GM23338 (cell line): ENCODE measurements at regions not wholly inside any gene's neighbourhood (a gene's known extent, or its start where the extent isn't known, plus 50 kb on each side); places are given as distances from the start of the nearest gene placed in this dataset.

ENCODE experiments used
- ATAC-seq: fragments of 200-7000 bp; cut with Tn5 transposase; 3 replicates; pipeline ENCODE4 v1.9.1; 2020
- DNase-seq: peaks from one replicate; pipeline ENCODE4 v3.0.0-alpha.2; 2015; ENCODE audit warnings: low spot score
- H2AFZ ChIP-seq: fragments of 200-600 bp; sonication (generic); 2 replicates; pipeline ENCODE4 v1.8.0; 2016; ENCODE audit warnings: antibody characterized with exemption, mild to moderate bottlenecking, moderate library complexity
- H3F3A ChIP-seq: fragments of 200-600 bp; sonication (generic); replicated peaks from 2 replicates; pipeline ENCODE4 v1.8.0; 2017; ENCODE audit warnings: antibody characterized with exemption, mixed run types, low read depth
- H3K27ac ChIP-seq: fragments of 200-600 bp; sonication (generic); 2 replicates; pipeline ENCODE4 v1.6.1; 2016; ENCODE audit warnings: low read depth
- H3K27me3 ChIP-seq: fragments of 200-600 bp; sonication (generic); 2 replicates; pipeline ENCODE4 v1.8.0; 2016; ENCODE audit warnings: mild to moderate bottlenecking, mixed run types, moderate library complexity; ENCODE audit not compliant: insufficient read depth
- H3K36me3 ChIP-seq: fragments of 200-600 bp; sonication (generic); 2 replicates; pipeline ENCODE4 v1.8.0; 2016; ENCODE audit warnings: mild to moderate bottlenecking; ENCODE audit not compliant: insufficient read depth
- H3K4me1 ChIP-seq: fragments of 200-600 bp; sonication (generic); 2 replicates; pipeline ENCODE4 v1.8.0; 2016; ENCODE audit warnings: mild to moderate bottlenecking, moderate library complexity; ENCODE audit not compliant: insufficient read depth
- H3K4me2 ChIP-seq: fragments of 200-600 bp; sonication (generic); 2 replicates; pipeline ENCODE4 v1.7.1; 2017; ENCODE audit warnings: mixed run types
- H3K4me3 ChIP-seq: fragments of 200-600 bp; sonication (generic); 2 replicates; pipeline ENCODE4 v1.6.1; 2016; ENCODE audit warnings: mixed run types
- H3K79me2 ChIP-seq: fragments of 200-600 bp; sonication (generic); replicated peaks from 2 replicates; pipeline ENCODE4 v1.8.0; 2017; ENCODE audit warnings: mild to moderate bottlenecking; ENCODE audit not compliant: insufficient read depth
- H3K9me2 ChIP-seq: fragments of 200-600 bp; sonication (generic); 2 replicates; pipeline ENCODE4 v1.8.0; 2017; ENCODE audit not compliant: insufficient read depth
- H4K20me1 ChIP-seq: fragments of 200-600 bp; sonication (generic); replicated peaks from 2 replicates; pipeline ENCODE4 v1.8.0; 2017; ENCODE audit warnings: mild to moderate bottlenecking; ENCODE audit not compliant: insufficient read depth
- H3K27ac Mint-ChIP-seq: 2 replicates; pipeline ENCODE4 v1.8.0; 2020; ENCODE audit warnings: inconsistent platforms, mild to moderate bottlenecking, moderate library complexity, mixed read lengths
- H3K27me3 Mint-ChIP-seq: 3 replicates; pipeline ENCODE4 v1.8.0; 2022; ENCODE audit warnings: low read depth, mild to moderate bottlenecking, moderate library complexity, mixed read lengths, inconsistent platforms; ENCODE audit not compliant: insufficient read depth, poor library complexity
- H3K36me3 Mint-ChIP-seq: 3 replicates; pipeline ENCODE4 v1.8.0; 2021; ENCODE audit warnings: low read depth, mild to moderate bottlenecking, inconsistent platforms, moderate library complexity, mixed read lengths
- H3K4me1 Mint-ChIP-seq: 3 replicates; pipeline ENCODE4 v1.8.0; 2020; ENCODE audit warnings: mild to moderate bottlenecking, inconsistent platforms, mixed read lengths
- H3K4me3 Mint-ChIP-seq: 3 replicates; pipeline ENCODE4 v1.8.0; 2021; ENCODE audit warnings: moderate library complexity, mild to moderate bottlenecking, inconsistent platforms, mixed read lengths
- H3K9me3 Mint-ChIP-seq: 3 replicates; pipeline ENCODE4 v1.8.0; 2020; ENCODE audit warnings: moderate library complexity, mild to moderate bottlenecking, inconsistent platforms, mixed read lengths
- JUNB ChIP-seq: IDR thresholded peaks from one replicate; pipeline ENCODE4 v1.6.1; 2016; ENCODE audit warnings: antibody characterized with exemption; ENCODE audit not compliant: unreplicated experiment
- NANOG ChIP-seq: IDR thresholded peaks from 2 replicates; pipeline ENCODE4 v1.6.1; 2016; ENCODE audit warnings: antibody characterized with exemption, borderline replicate concordance
- ZNF462 ChIP-seq: fragments of 250-450 bp; sonication (Bioruptor Pico); IDR thresholded peaks from 2 replicates; pipeline ENCODE4 v1.5.0; 2020; ENCODE audit warnings: mild to moderate bottlenecking, moderate library complexity

GRCh38 chr12:15037091-15037687 is 64.3 kb downstream of the PDE6H start:
- Histone ChIP-seq H3K36me3 (no peaks in the 10 kb centered on the region), H3F3A (no peaks in the 10 kb centered on the region), H3K9me2 (peaks cover 13% of the 10 kb centered on the region), H3K27me3 (no peaks in the 10 kb centered on the region), H3K27ac (no peak overlapping the region), H3K4me2 (no peak overlapping the region), H2AFZ (no peak overlapping the region), H3K4me1 (peaks cover 20% of the 10 kb centered on the region), H3K79me2 (no peaks in the 10 kb centered on the region), H3K4me3 (no peak overlapping the region), H4K20me1 (no peaks in the 10 kb centered on the region)
- no peak for TF ChIP-seq JUNB
- no peak for TF ChIP-seq ZNF462 (CRISPR knock-in tag)
- DNase-seq (no peak), ATAC-seq (no peak)
- Mint-ChIP-seq H3K27me3 (peaks cover 6% of the 10 kb centered on the region), H3K4me3 (no peak overlapping the region), H3K4me1 (peaks cover 33% of the 10 kb centered on the region), H3K9me3 (no peaks in the 10 kb centered on the region), H3K27ac (peak overlapping the region; percentile 8; the same call in 1 of the 2 replicates), H3K36me3 (no peaks in the 10 kb centered on the region; the same call in 1 of the 3 replicates)

DNA sequence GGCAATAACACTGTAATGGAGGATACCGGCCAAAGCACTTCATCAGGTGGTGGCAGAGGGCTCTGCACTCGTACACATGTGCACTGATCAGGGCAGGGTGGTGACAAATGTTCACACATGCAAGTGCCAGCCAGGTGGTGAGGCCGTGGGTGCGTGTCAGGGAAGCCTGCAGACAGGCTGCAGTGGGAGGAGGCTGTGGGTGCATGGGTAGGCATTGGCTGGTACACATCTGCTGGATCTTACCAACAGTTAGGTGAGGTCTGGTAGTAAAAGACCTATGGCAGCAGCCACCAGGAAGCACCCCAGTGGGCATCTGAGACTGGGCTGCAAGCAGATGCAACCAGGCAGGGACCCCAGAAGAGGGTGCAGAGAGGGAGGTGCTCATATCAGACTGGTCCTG is 65.3 kb downstream of the PDE6H start:
- Histone ChIP-seq H4K20me1 (no peaks in the 10 kb centered on the region), H3F3A (no peaks in the 10 kb centered on the region), H3K4me2 (no peak overlapping the region), H3K27ac (no peak overlapping the region), H3K36me3 (no peaks in the 10 kb centered on the region), H3K9me2 (peaks cover 13% of the 10 kb centered on the region), H2AFZ (no peak overlapping the region), H3K79me2 (no peaks in the 10 kb centered on the region), H3K27me3 (no peaks in the 10 kb centered on the region), H3K4me1 (peaks cover 20% of the 10 kb centered on the region), H3K4me3 (no peak overlapping the region)
- Mint-ChIP-seq H3K4me3 (no peak overlapping the region), H3K9me3 (no peaks in the 10 kb centered on the region), H3K36me3 (no peaks in the 10 kb centered on the region; the same call in 1 of the 3 replicates), H3K4me1 (peaks cover 33% of the 10 kb centered on the region), H3K27ac (no peak overlapping the region), H3K27me3 (peaks cover 6% of the 10 kb centered on the region)
- no peak for DNase-seq
- no peak for TF ChIP-seq NANOG
- ATAC-seq, result no peak
